Chondrocyte (in vitro differentiated cells): ENCODE measurements at regions not wholly inside any gene's neighbourhood (a gene's known extent, or its start where the extent isn't known, plus 50 kb on each side); places are given as distances from the start of the nearest gene placed in this dataset.
A peak's percentile ranks its signal among the peaks of the same experiment; 100 is the strongest.

Experiments
- DNase-seq: peaks from one replicate; pipeline ENCODE4 v3.0.0; 2021; ENCODE audit warnings: mixed read lengths, low spot score
- H3K27ac Mint-ChIP-seq: one replicate; pipeline ENCODE4 v1.8.0; 2021; ENCODE audit warnings: mild to moderate bottlenecking, moderate library complexity, mixed read lengths; ENCODE audit not compliant: unreplicated experiment
- H3K27me3 Mint-ChIP-seq: 2 replicates; pipeline ENCODE4 v1.8.0; 2021; ENCODE audit warnings: low read depth, mixed read lengths
- H3K36me3 Mint-ChIP-seq: 2 replicates; pipeline ENCODE4 v1.8.0; 2021; ENCODE audit warnings: low read depth, mixed read lengths
- H3K4me1 Mint-ChIP-seq: 2 replicates; pipeline ENCODE4 v1.8.0; 2021; ENCODE audit warnings: low read depth, mild to moderate bottlenecking, mixed read lengths
- H3K4me3 Mint-ChIP-seq: one replicate; pipeline ENCODE4 v1.8.0; 2021; ENCODE audit warnings: mild to moderate bottlenecking, moderate library complexity, mixed read lengths; ENCODE audit not compliant: unreplicated experiment
- H3K9me3 Mint-ChIP-seq: 2 replicates; pipeline ENCODE4 v1.8.0; 2021; ENCODE audit warnings: low read depth, mixed read lengths
- TF ChIP-seq, protein P1 (sequence below): fragments of 200-600 bp; sonication (generic); IDR thresholded peaks from 2 replicates; pipeline ENCODE4 v1.5.0; 2021; ENCODE audit warnings: antibody characterized with exemption, mild to moderate bottlenecking, moderate library complexity

DNA sequence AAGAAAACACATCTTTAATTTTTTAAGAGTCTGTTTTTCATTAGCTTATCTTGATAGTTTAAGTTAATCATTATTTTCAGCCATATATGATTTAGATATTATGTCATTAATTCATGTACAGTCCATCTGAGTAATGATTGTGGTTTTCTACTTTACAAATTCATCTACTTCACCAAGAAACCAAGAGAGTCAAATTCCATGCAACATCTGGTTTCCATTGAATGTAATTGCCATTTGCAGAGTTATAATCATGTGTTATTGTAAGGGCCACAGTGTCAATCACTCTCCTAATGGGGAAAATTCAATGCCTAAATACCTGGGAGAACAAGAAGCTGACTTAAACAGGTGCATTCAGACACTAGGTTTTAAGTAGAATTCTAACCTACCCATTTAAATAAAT lies 217.2 kb upstream of the OSR1 start:
- H3K4me3 Mint-ChIP-seq, result no peak overlapping the region
- no peak for DNase-seq
- peaks cover 67% of the 10 kb centered on the region for H3K4me1 Mint-ChIP-seq
- no peaks in the 10 kb centered on the region for H3K36me3 Mint-ChIP-seq
- H3K27me3 Mint-ChIP-seq, result peaks cover 3% of the 10 kb centered on the region
- H3K9me3 Mint-ChIP-seq, result no peaks in the 10 kb centered on the region
- H3K27ac Mint-ChIP-seq, result no peak overlapping the region
- TF ChIP-seq, protein P1, sequence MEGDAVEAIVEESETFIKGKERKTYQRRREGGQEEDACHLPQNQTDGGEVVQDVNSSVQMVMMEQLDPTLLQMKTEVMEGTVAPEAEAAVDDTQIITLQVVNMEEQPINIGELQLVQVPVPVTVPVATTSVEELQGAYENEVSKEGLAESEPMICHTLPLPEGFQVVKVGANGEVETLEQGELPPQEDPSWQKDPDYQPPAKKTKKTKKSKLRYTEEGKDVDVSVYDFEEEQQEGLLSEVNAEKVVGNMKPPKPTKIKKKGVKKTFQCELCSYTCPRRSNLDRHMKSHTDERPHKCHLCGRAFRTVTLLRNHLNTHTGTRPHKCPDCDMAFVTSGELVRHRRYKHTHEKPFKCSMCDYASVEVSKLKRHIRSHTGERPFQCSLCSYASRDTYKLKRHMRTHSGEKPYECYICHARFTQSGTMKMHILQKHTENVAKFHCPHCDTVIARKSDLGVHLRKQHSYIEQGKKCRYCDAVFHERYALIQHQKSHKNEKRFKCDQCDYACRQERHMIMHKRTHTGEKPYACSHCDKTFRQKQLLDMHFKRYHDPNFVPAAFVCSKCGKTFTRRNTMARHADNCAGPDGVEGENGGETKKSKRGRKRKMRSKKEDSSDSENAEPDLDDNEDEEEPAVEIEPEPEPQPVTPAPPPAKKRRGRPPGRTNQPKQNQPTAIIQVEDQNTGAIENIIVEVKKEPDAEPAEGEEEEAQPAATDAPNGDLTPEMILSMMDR, result no peak

DNA sequence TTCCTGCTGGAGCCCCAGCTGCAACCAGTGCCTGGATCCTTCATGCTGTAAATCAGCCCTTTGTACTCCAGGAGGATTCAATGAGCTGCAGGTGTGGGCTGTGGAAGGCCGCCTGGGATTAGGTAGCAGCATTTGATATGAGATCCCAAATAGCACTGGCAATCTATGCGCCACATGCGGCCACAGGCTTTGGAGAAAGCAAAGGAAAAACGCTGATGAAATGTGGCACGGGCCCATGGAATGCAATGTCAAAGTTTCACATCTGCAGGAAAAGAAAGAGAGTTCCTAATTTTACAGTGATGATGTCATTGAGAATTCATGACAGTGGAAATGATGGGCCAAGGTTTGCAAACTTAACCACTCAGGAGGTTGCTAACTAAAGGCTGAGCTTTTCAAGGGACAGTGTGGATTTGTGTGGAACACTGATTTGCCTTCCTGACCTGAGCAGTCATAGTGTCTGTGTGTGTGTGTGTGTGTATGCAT lies 216.4 kb upstream of the OSR1 start:
- H3K4me1 Mint-ChIP-seq, result peaks cover 59% of the 10 kb centered on the region
- H3K27ac Mint-ChIP-seq, result peak overlapping the region; percentile 30
- TF ChIP-seq, protein P1, result no peak
- no peaks in the 10 kb centered on the region for H3K36me3 Mint-ChIP-seq
- peaks cover under 1% of the 10 kb centered on the region for H3K9me3 Mint-ChIP-seq
- H3K4me3 Mint-ChIP-seq, result no peak overlapping the region
- H3K27me3 Mint-ChIP-seq, result peaks cover 3% of the 10 kb centered on the region
- no peak for DNase-seq

DNA sequence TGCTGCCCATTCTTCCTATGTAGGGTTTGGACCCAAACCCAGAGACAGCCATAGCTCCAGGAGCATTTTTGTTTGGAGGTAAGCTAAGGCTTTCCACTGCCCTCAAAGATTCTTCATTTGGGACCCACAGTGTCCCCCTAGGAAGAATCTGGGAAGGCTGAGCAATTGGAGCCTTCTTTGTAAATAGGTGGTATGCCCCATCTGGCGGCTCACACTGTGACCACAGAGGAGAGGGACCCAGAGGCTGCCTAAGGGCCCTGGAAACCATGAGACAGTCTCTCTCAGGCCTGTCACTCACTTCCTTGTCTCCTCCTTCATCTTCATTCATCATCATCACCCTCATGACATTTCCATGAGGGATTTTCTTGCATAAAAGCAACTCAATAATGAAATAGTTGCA lies 215.4 kb upstream of the OSR1 start:
- H3K36me3 Mint-ChIP-seq, result peaks cover 1% of the 10 kb centered on the region
- peaks cover 3% of the 10 kb centered on the region for H3K27me3 Mint-ChIP-seq
- no peak overlapping the region for H3K4me3 Mint-ChIP-seq
- DNase-seq, result no peak
- TF ChIP-seq, protein P1, result no peak
- H3K9me3 Mint-ChIP-seq, result peaks cover 5% of the 10 kb centered on the region
- H3K4me1 Mint-ChIP-seq, result peaks cover 52% of the 10 kb centered on the region
- peak overlapping the region; percentile 58 for H3K27ac Mint-ChIP-seq

DNA sequence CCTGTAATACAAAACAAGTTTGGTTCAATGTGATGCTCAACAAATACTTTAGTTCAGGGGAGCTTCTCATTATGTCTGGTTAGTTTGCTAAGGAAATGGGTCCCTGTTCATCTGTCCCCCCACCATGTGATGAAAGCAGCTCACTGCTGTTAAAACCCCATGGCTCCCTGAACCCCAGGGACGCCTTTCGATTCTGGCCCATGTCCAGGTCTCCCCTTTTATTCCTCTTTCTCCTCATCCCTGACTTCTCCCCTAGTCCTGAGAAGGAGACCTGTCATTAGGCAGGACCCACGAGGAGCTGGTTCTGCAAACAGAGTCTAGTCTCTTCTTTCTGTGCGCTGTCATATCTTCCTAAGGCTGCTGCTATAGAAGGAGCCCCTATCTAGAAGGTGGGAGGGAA lies 213.3 kb upstream of the OSR1 start:
- H3K36me3 Mint-ChIP-seq, result peaks cover 1% of the 10 kb centered on the region
- no peak overlapping the region for H3K4me3 Mint-ChIP-seq
- H3K27ac Mint-ChIP-seq, result no peak overlapping the region
- TF ChIP-seq, protein P1, result no peak
- DNase-seq, result no peak
- H3K4me1 Mint-ChIP-seq, result peaks cover 38% of the 10 kb centered on the region
- H3K27me3 Mint-ChIP-seq, result peaks cover 3% of the 10 kb centered on the region
- peaks cover 5% of the 10 kb centered on the region for H3K9me3 Mint-ChIP-seq

DNA sequence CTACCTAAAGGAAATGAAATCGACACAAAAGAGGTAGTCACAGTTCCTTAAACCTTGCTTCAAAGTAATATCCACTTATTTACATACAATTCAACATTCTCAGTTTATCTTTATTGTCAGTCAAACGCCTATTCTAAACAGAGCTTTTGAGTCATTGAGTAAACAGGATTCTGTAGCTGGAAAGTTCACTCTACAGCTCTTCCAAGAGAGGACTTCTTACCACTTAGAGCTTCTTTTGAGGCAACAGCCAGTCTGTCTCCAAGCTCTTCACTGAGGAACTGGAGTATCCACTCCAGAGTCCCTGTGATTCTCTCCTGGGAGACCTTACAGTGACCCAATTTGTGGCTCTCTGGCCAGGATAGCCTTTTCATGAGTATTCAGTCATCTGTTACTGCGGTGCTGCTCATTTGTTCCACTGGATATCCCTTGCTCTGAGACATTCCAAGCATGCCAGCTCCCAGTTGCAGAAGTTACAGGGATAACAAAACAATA lies 210.9 kb upstream of the OSR1 start:
- TF ChIP-seq, protein P1, result no peak
- Mint-ChIP-seq H3K27me3 (peaks cover 3% of the 10 kb centered on the region), H3K27ac (no peak overlapping the region), H3K4me1 (peaks cover 16% of the 10 kb centered on the region), H3K4me3 (no peak overlapping the region), H3K36me3 (peaks cover 3% of the 10 kb centered on the region), H3K9me3 (peaks cover 5% of the 10 kb centered on the region)
- DNase-seq, result no peak
